ENCODE measurements at regions not wholly inside any gene's neighbourhood (a gene's known extent, or its start where the extent isn't known, plus 50 kb on each side); places are given as distances from the start of the nearest gene placed in this dataset.

DNA sequence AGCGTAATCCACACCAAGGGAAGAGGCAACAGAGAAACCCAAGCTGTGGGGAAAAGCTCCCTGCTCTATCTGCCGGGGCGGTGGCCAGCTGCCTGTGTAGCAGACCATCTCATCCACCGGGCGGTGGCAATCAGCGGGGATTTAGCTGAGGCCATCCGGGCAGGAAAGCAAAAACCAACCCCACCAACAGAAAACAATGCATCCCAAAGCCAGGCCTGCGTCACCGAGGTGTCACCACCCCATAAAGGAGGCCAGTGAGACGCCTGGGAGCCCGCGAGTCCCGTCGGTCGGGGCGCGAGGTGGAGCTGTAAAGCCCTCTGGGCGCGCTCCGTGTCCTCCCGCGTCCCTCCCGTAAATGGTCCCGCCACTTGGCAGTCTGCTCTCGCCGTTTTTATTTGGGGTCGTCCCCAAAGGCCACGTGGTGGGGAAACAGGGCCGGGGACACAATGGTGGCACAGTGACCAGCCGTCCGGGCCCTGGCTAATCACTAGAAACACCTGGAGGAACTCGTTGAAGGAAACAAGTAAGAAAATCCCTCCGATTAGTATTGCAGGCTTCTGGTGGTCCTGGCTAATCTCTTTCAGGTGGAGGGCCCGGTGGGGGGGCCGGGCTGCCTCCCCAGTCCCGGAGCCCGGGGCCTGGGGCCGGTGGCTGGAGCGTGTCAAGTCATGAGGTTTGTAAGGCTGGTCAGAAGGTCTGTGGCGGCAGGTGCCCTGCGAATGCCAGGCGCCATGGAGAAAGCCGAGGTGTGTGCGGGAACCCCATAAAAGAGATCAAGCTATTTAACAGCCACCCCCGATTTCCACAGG, 94.7 kb upstream of the GSC start:
- Mint-ChIP-seq H3K27ac (no peak overlapping the region), H3K36me3 (no peaks in the 10 kb centered on the region), H3K4me1 (peaks cover 13% of the 10 kb centered on the region), H3K4me3 (no peak overlapping the region), H3K9me3 (no peaks in the 10 kb centered on the region), H3K27me3 (ENCODE audit: low read depth) (no peaks in the 10 kb centered on the region)
- no peak for TF ChIP-seq TEAD1 (CRISPR knock-in tag; IDR thresholded peaks at IDR 0.05)
- no peak for TF ChIP-seq SMAD4 (CRISPR knock-in tag; IDR thresholded peaks at IDR 0.05)
- TF ChIP-seq ETV6 (CRISPR knock-in tag; IDR thresholded peaks at IDR 0.05) = no peak
- no peak for TF ChIP-seq AR (CRISPR knock-in tag; IDR thresholded peaks at IDR 0.05)
- no peak for TF ChIP-seq ZNF138 (CRISPR knock-in tag; conservative IDR thresholded peaks at IDR 0.05)
- no peak for TF ChIP-seq STAT6 (CRISPR knock-in tag; conservative IDR thresholded peaks at IDR 0.05; ENCODE audit: low read depth)
- TF ChIP-seq, protein P1, sequence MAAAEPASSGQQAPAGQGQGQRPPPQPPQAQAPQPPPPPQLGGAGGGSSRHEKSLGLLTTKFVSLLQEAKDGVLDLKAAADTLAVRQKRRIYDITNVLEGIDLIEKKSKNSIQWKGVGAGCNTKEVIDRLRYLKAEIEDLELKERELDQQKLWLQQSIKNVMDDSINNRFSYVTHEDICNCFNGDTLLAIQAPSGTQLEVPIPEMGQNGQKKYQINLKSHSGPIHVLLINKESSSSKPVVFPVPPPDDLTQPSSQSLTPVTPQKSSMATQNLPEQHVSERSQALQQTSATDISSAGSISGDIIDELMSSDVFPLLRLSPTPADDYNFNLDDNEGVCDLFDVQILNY (CRISPR knock-in tag; IDR thresholded peaks at IDR 0.05) = no peak
- TF ChIP-seq, protein P2, sequence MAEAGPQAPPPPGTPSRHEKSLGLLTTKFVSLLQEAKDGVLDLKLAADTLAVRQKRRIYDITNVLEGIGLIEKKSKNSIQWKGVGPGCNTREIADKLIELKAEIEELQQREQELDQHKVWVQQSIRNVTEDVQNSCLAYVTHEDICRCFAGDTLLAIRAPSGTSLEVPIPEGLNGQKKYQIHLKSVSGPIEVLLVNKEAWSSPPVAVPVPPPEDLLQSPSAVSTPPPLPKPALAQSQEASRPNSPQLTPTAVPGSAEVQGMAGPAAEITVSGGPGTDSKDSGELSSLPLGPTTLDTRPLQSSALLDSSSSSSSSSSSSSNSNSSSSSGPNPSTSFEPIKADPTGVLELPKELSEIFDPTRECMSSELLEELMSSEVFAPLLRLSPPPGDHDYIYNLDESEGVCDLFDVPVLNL (CRISPR knock-in tag; IDR thresholded peaks at IDR 0.05; ENCODE audit: borderline replicate concordance, low read depth) = no peak
- TF ChIP-seq ZNF281 (CRISPR knock-in tag; IDR thresholded peaks at IDR 0.05) = no peak
- no peak for TF ChIP-seq NR1H2 (CRISPR knock-in tag; IDR thresholded peaks at IDR 0.05)
- TF ChIP-seq, protein P3, sequence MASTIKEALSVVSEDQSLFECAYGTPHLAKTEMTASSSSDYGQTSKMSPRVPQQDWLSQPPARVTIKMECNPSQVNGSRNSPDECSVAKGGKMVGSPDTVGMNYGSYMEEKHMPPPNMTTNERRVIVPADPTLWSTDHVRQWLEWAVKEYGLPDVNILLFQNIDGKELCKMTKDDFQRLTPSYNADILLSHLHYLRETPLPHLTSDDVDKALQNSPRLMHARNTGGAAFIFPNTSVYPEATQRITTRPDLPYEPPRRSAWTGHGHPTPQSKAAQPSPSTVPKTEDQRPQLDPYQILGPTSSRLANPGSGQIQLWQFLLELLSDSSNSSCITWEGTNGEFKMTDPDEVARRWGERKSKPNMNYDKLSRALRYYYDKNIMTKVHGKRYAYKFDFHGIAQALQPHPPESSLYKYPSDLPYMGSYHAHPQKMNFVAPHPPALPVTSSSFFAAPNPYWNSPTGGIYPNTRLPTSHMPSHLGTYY (CRISPR knock-in tag; IDR thresholded peaks at IDR 0.05) = no peak
- TF ChIP-seq NFE2L1 (CRISPR knock-in tag; IDR thresholded peaks at IDR 0.05) = no peak
- no peak for TF ChIP-seq RELA (CRISPR knock-in tag; IDR thresholded peaks at IDR 0.05; ENCODE audit: borderline replicate concordance)
- TF ChIP-seq ZNF423 (CRISPR knock-in tag; IDR thresholded peaks at IDR 0.05) = no peak
- TF ChIP-seq, protein P4, sequence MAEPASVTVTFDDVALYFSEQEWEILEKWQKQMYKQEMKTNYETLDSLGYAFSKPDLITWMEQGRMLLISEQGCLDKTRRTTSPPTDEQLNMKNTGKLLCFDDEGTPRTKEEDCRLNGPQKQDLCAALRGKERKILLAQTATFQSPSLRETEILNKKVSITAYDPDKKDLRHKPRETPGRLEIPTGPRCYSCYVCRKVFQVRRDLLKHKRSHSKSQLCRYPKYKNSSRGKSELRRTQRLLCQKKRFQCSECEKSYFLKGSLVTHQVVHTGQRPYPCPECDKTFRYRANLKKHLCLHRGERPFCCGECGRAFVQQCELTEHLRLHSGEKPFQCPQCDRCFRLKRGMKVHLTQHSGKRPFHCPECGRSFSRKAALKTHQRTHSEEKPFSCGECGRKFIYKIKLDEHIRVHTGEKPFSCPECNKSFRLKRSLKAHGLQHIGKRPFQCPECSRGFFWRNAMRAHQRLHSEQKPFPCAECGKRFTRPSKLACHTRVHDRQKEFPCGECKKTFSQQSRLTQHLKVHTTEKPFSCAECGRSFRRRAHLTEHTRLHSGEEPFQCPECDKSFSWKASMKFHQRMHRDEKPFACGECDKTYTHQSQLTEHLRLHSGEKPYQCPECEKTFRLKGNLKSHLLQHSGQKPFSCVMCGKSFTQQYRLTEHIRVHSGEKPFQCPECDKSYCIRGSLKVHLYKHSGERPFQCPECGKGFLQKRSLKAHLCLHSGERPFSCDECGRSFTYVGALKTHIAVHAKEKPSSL (CRISPR knock-in tag; conservative IDR thresholded peaks at IDR 0.05) = no peak
- no peak for TF ChIP-seq ESRRA (CRISPR knock-in tag; IDR thresholded peaks at IDR 0.05; ENCODE audit: borderline replicate concordance)
- TF ChIP-seq OVOL2 (CRISPR knock-in tag; IDR thresholded peaks at IDR 0.05; ENCODE audit: borderline replicate concordance) = no peak
- no peak for TF ChIP-seq ZNF121 (CRISPR knock-in tag; IDR thresholded peaks at IDR 0.05)
- no peak for TF ChIP-seq MLX (CRISPR knock-in tag; IDR thresholded peaks at IDR 0.05)
- peak; percentile 49 for ATAC-seq
- ChIA-PET POLR2A (no interaction called here), CTCF (interaction anchor here (0.6 to 1.0 kb wide), 2 partner anchors 48 to 429 kb away, joined by 3 read pairs; no protein-coding TSS in a partner anchor)
- peak; percentile 41 for DNase-seq (ENCODE audit: low spot score)

Measured in WTC11 (cell line).